Astrocyte of the spinal cord (primary cell): ENCODE measurements at regions not wholly inside any gene's neighbourhood (a gene's known extent, or its start where the extent isn't known, plus 50 kb on each side); places are given as distances from the start of the nearest gene placed in this dataset.
"Not testable (repeated sequence)": the region's sequence is repeated elsewhere in the genome, so short reads cannot be mapped to it uniquely, and the experiment has no call there.

Experiments
- DNase-seq: peaks from one replicate; pipeline ENCODE4 v3.0.0; 2011; ENCODE audit warnings: low read depth, low spot score
- H3K4me3 ChIP-seq: 2 replicates; pipeline ENCODE4 v1.5.1; 2011; ENCODE audit warnings: low read depth, mild to moderate bottlenecking, low read length, moderate library complexity
- CTCF ChIP-seq: IDR thresholded peaks from 2 replicates; pipeline ENCODE4 v1.5.1; 2012; ENCODE audit warnings: low read depth, mild to moderate bottlenecking, low read length, inconsistent platforms
- in situ Hi-C: cut with HindIII; loops from 2 replicates; pipeline ENCODE4 v1.10.0; 2017; ENCODE audit warnings: low sequenced_read_pairs

GRCh38 chrX:7620560-7620959, 222.4 kb upstream of the VCX start:
- TF ChIP-seq CTCF = no peak
- no peak overlapping the region for H3K4me3 ChIP-seq
- in situ Hi-C loops = no loop called here
- DNase-seq = no peak

GRCh38 chrX:7617994-7618393, 225.0 kb upstream of the VCX start:
- no peak for DNase-seq
- TF ChIP-seq CTCF = no peak
- H3K4me3 ChIP-seq = no peak overlapping the region
- in situ Hi-C loops = no loop called here

DNA sequence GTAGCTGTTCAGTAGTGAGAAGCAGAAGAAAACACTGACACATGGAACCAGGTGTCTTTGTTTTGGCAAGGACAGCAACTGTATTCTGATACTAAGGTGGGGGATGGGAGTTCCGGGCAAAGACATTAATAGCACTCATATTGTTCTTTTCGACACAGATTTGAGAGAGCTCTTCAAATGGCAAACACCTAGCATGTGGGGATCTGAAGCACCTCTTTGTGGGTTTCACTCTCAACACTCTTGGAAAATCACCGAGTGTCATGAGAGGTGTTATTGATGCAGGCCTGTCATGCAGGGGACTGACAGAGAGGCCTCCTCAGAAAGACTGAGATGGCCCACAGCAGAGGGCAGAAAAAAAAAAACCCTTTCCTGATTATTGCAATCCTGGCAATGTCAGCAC, 228.4 kb upstream of the VCX start:
- no peak for DNase-seq
- in situ Hi-C loops = no loop called here
- TF ChIP-seq CTCF = no peak
- H3K4me3 ChIP-seq = no peak overlapping the region

DNA sequence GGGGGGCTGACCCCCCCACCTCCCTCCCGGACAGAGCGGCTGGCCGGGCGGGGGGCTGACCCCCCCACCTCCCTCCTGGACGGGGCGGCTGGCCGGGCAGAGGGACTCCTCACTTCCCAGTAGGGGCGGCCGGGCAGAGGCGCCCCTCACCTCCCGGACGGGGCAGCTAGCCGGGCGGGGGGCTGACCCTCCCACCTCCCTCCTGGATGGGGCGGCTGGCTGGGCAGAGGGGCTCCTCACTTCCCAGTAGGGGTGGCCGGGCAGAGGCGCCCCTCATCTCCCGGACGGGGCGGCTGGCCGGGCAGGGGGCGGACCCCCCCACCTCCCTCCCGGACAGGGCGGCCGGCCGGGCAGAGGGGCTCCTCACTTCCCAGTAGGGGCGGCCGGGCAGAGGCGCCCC, 234.3 kb upstream of the VCX start:
- H3K4me3 ChIP-seq, in situ Hi-C loops, DNase-seq: not testable (repeated sequence)

- in situ Hi-C loops = no loop called here
- no peak overlapping the region for H3K4me3 ChIP-seq
- no peak for TF ChIP-seq CTCF
- no peak for DNase-seq
These were observed 236.8 kb upstream of the VCX start for GRCh38 chrX:7606039-7606652.

GRCh38 chrX:7603387-7603786, 239.6 kb upstream of the VCX start:
- H3K4me3 ChIP-seq = no peak overlapping the region
- no peak for TF ChIP-seq CTCF
- DNase-seq = no peak
- in situ Hi-C loops = no loop called here

DNA sequence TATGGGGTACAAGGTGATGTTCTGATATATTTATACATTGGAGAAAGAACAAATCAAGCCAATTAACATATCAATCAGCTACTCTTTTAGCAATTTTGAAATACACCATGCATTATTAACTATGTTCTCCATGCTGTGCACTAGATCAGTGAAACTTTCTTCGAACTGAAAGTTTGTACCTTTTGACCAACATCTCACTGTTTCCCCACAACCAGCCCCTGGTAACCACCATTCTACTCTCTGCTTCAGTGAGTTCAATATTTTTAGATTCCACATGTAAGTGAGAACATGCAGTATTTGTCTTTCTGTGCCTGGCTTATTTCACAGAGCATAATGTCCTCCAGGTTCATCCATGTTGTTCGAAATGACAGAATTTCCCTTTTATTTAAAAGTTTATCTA, 246.1 kb upstream of the VCX start:
- no peak for DNase-seq
- H3K4me3 ChIP-seq = no peak overlapping the region
- in situ Hi-C loops = no loop called here
- TF ChIP-seq CTCF = no peak

- DNase-seq, in situ Hi-C loops: not testable (repeated sequence)
These were observed 249.6 kb upstream of the VCX start for GRCh38 chrX:7593370-7593769.

More at GRCh38 chrX:7593370-7593769, 249.6 kb upstream of the VCX start:
- H3K4me3 ChIP-seq = not testable (repeated sequence)
